Heart left ventricle (tissue), 13 donors: ENCODE measurements at regions not wholly inside any gene's neighbourhood (a gene's known extent, or its start where the extent isn't known, plus 50 kb on each side); places are given as distances from the start of the nearest gene placed in this dataset.

Source experiments
- CTCF ChIP-seq, 12 donors: fragments of 200-600 bp; sonication (generic) in 4 of 12; IDR thresholded peaks; one replicate each; pipeline versions ENCODE4 v1.5.0 to v1.8.0; 2018 to 2022; ENCODE audit warnings: antibody characterized with exemption in 12 of 12, mild to moderate bottlenecking in 5 of 12
- POLR2A ChIP-seq, 2 donors: fragments of 450-650 bp; IDR thresholded peaks; one replicate each; pipeline ENCODE4 v1.6.1; 2017; ENCODE audit warnings: antibody characterized with exemption in 2 of 2, mild to moderate bottlenecking in 2 of 2, moderate library complexity in 2 of 2
- donor health status: ischemic (EF 13 %, LVEDD 7.1; RV severe dilation, severe dysfunction).
- donor health status: DM: no; HTN: yes; CAD: no.
- donor health status: DM: no; HTN: no; CAD: no.
- donor health status: ischemic (EF 25% LVEDD 6.9; RV normal size, moderate dysfunction).
- donor health status: ischemic (EF 25% LVEDD 5.7; RV mildly dilated, moderate dysfunction).
- donor health status: ischemic (EF 35%, LVEDD 5.7; RV mildly dilated, moderate dysfunction).
- donor health status: nonischemic (EF 11% LVEDD 7.7; RV severe dilation, severe dysfunction).
- donor health status: DM: yes; HTN: yes; CAD: no.
- donor health status: PGD.
- donor health status: ischemic (EF 29% LVEDD 5.4; RV normal size, mild dysfunction).
- donor health status: nonischemic (EF 23%, LVEDD 6.1; RV moderate dilation, normal function).

DNA sequence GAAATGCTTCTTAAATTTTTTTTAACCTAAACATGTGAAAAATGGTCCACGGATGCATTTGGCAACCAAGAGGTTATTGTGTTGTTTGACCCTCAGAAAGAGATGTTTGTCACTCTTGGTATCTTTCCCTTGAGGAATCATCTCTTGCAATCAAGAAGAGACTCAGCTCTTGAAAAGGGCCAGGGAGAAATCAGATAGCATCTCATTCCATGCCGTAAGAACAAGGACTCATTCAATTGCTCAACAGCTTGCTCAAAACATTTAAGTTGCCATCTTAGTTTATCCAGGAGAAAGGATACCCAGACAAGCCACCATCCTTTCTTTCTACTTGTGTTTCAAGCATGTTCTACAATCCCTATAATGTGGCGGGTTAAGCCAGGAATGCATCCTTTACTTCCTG is 209.5 kb upstream of the LNX1 start:
- TF ChIP-seq CTCF (IDR thresholded peaks at IDR 0.05) (no peak), POLR2A (IDR thresholded peaks at IDR 0.05) (no peak)
